ENCODE measurements at regions not wholly inside any gene's neighbourhood (a gene's known extent, or its start where the extent isn't known, plus 50 kb on each side); places are given as distances from the start of the nearest gene placed in this dataset.

- TF ChIP-seq CTCF (IDR thresholded peaks at IDR 0.05) (no peak), POLR2A (IDR thresholded peaks at IDR 0.05) (no peak)
Observed at GRCh38 chr10:30705101-30705624, 75.6 kb upstream of the LYZL2 start.

All from uterus (tissue), 2 donors.